Chondrocyte (in vitro differentiated cells): ENCODE measurements at regions not wholly inside any gene's neighbourhood (a gene's known extent, or its start where the extent isn't known, plus 50 kb on each side); places are given as distances from the start of the nearest gene placed in this dataset.
A peak's percentile ranks its signal among the peaks of the same experiment; 100 is the strongest.

Experiments used
- DNase-seq: peaks from one replicate; pipeline ENCODE4 v3.0.0; 2021; ENCODE audit warnings: mixed read lengths, low spot score
- H3K27ac Mint-ChIP-seq: one replicate; pipeline ENCODE4 v1.8.0; 2021; ENCODE audit warnings: mild to moderate bottlenecking, moderate library complexity, mixed read lengths; ENCODE audit not compliant: unreplicated experiment
- H3K27me3 Mint-ChIP-seq: 2 replicates; pipeline ENCODE4 v1.8.0; 2021; ENCODE audit warnings: low read depth, mixed read lengths
- H3K36me3 Mint-ChIP-seq: 2 replicates; pipeline ENCODE4 v1.8.0; 2021; ENCODE audit warnings: low read depth, mixed read lengths
- H3K4me1 Mint-ChIP-seq: 2 replicates; pipeline ENCODE4 v1.8.0; 2021; ENCODE audit warnings: low read depth, mild to moderate bottlenecking, mixed read lengths
- H3K4me3 Mint-ChIP-seq: one replicate; pipeline ENCODE4 v1.8.0; 2021; ENCODE audit warnings: mild to moderate bottlenecking, moderate library complexity, mixed read lengths; ENCODE audit not compliant: unreplicated experiment
- H3K9me3 Mint-ChIP-seq: 2 replicates; pipeline ENCODE4 v1.8.0; 2021; ENCODE audit warnings: low read depth, mixed read lengths
- CTCF ChIP-seq: fragments of 200-600 bp; sonication (generic); IDR thresholded peaks from 2 replicates; pipeline ENCODE4 v1.5.0; 2021; ENCODE audit warnings: antibody characterized with exemption, mild to moderate bottlenecking, moderate library complexity

- DNase-seq: no peak
- Mint-ChIP-seq H3K4me3 (no peak overlapping the region), H3K4me1 (peaks cover 26% of the 10 kb centered on the region), H3K36me3 (no peaks in the 10 kb centered on the region), H3K9me3 (peaks cover 13% of the 10 kb centered on the region), H3K27me3 (no peaks in the 10 kb centered on the region), H3K27ac (peak overlapping the region; percentile 75)
- TF ChIP-seq CTCF: no peak
Observed at GRCh38 chr3:132911741-132912415, 126.3 kb upstream of the TMEM108 start.

GRCh38 chr3:132907293-132907692, 130.9 kb upstream of the TMEM108 start:
- Mint-ChIP-seq H3K9me3 (peaks cover 2% of the 10 kb centered on the region), H3K4me1 (peaks cover 8% of the 10 kb centered on the region), H3K4me3 (no peak overlapping the region), H3K27ac (no peak overlapping the region), H3K27me3 (no peaks in the 10 kb centered on the region), H3K36me3 (no peaks in the 10 kb centered on the region)
- DNase-seq: no peak
- no peak for TF ChIP-seq CTCF

- Mint-ChIP-seq H3K36me3 (no peaks in the 10 kb centered on the region), H3K27me3 (no peaks in the 10 kb centered on the region), H3K9me3 (peaks cover 2% of the 10 kb centered on the region), H3K27ac (no peak overlapping the region), H3K4me1 (no peaks in the 10 kb centered on the region), H3K4me3 (no peak overlapping the region)
- TF ChIP-seq CTCF: no peak
- DNase-seq: no peak
Observed at GRCh38 chr3:132900481-132900880, 137.7 kb upstream of the TMEM108 start.

GRCh38 chr3:132898141-132898540, 140.1 kb upstream of the TMEM108 start:
- Mint-ChIP-seq H3K4me3 (no peak overlapping the region), H3K36me3 (no peaks in the 10 kb centered on the region), H3K27me3 (no peaks in the 10 kb centered on the region), H3K4me1 (no peaks in the 10 kb centered on the region), H3K9me3 (no peaks in the 10 kb centered on the region), H3K27ac (no peak overlapping the region)
- no peak for DNase-seq
- TF ChIP-seq CTCF: no peak

- H3K27me3 Mint-ChIP-seq: no peaks in the 10 kb centered on the region
- H3K36me3 Mint-ChIP-seq: no peaks in the 10 kb centered on the region
- no peaks in the 10 kb centered on the region for H3K4me1 Mint-ChIP-seq
- H3K4me3 Mint-ChIP-seq: no peak overlapping the region
- no peak for TF ChIP-seq CTCF
- DNase-seq: no peak
- H3K9me3 Mint-ChIP-seq: no peaks in the 10 kb centered on the region
- no peak overlapping the region for H3K27ac Mint-ChIP-seq
Observed at GRCh38 chr3:132892956-132893355, 145.2 kb upstream of the TMEM108 start.
